Cerebellar nuclear complex (tissue), 1 donor: ENCODE measurements at regions not wholly inside any gene's neighbourhood (a gene's known extent, or its start where the extent isn't known, plus 50 kb on each side); places are given as distances from the start of the nearest gene placed in this dataset.
"Not testable (repeated sequence)": the region's sequence is repeated elsewhere in the genome, so short reads cannot be mapped to it uniquely, and the experiment has no call there.

Experiments
- DNase-seq, 2 experiments: peaks; one replicate each; lab custom pipeline; 2025; lab: John Stamatoyannopoulos, UW

GRCh38 chr16:88185976-88186888, 196.5 kb upstream of the ZNF469 start:
- not testable (repeated sequence) for DNase-seq

DNA sequence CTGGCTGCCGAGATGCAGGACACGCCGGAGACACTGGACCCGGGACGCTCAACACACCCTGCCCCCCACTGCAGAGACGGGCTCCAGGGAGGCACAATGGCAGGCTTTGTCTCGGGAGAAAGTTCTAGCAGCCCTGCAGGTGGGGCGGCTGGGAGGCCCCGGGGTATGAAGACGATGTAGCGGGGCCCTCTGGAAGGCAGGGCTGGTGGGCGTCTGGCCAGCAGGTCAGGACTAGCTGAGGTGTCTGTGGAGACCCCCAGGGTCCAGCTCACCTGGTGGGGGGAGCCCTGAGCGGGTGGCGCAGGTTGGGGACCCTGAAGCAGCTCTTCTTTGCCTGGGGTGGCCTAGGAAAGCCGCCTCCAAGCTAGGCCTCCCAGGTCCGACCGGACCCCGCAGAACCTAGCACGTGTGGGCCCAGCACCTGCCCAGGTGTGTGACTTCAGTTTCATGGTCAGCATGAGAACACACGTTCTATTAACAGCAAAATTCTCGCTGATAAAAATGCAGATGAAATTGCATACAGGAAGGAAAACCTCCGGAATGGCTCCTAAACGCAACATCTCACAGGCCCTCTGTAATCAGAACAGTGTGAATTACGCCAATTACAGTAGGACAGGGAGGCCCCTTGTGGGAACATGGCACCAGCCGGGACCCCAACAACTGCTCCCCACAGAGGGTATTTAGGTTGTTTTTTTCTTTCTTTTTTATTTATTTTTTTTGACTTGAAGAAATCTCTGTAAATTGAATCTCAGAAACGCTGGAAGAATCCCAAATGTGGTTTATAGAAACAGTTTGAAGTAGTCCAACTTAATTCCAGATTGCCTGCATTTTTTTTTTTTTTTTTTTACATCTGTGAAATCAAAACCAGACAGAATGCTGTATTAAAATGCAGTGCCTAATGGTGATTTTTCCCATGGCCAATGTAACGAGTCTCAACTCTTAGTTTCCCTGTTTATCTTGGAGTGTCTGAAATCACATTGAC, 195.6 kb upstream of the ZNF469 start:
- not testable (repeated sequence) for DNase-seq

DNA sequence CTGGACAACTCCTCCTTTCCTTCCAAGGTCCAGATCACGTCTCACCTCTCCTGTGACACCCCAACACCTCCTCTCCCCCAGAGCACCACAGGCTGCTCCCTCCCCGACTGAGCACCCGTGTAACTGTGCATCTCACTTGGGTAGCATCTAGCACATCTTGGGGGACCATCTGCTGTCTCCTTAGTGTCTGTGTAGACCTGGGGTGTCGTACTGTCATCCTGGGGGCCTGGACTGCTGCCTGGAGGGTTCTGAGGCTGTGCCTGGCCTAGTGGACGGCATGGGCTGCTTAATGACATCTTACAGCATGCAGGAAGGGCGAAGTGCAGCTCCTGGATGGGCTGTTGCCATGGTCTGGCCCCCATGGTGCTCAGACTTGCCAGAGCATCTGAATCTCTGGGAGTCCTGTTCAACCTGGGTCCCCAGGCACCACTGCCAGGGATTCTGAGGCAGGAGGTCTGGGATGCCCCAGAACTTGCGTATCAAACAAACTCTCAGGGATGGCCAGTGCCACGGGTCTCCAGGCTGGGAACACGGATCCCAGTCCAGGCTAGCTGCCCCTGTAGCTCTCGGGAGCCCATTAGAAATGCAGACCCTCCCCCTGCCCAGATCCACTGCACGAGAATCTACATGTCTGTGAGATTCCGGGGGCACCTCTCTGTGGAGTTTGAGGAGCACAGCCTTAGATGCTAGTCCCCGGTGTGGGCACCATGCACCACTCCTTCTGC, 194.4 kb upstream of the ZNF469 start:
- DNase-seq: not testable (repeated sequence)

GRCh38 chr16:88190592-88191095, 192.1 kb upstream of the ZNF469 start:
- DNase-seq: not testable (repeated sequence)

DNA sequence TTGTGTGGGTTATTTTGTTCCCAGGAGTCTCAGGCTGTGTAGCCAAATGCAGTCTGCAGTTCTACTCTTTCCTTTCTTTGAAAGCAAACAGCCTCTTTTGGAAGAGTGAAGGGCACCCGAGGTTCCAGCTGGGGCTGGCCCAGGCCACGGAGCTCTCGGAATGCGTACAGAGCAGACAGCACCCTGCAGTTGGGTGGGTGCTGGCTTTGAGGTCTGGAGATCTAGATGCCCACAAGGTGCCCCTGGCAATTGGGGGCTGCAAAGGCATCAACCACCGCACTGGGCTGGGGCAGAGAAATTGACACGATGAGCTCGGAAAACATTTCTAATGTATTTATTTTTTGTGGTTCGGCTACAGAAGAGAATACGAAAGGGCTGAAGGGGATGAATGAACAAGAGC, 191.6 kb upstream of the ZNF469 start:
- DNase-seq: not testable (repeated sequence)

DNA sequence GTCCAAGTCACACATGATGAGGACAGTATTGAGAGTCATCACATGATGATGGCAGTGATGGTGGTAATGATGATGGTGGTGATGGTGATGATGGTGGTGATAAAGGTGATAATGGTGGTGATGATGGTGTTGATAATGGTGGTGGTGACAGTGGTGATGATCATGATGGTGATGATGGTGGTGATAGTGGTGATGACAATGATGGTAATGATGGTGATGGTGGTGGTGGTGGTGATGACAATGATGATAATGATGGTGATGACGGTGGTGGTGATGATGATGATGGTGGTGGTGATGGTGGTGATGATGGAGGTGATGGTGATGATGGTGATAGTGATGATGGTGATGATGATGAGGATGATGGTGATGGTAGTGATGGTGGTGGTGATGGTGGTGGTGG, 190.2 kb upstream of the ZNF469 start:
- DNase-seq: no peak

- not testable (repeated sequence) for DNase-seq
These were observed 188.9 kb upstream of the ZNF469 start for GRCh38 chr16:88193706-88194396.

DNA sequence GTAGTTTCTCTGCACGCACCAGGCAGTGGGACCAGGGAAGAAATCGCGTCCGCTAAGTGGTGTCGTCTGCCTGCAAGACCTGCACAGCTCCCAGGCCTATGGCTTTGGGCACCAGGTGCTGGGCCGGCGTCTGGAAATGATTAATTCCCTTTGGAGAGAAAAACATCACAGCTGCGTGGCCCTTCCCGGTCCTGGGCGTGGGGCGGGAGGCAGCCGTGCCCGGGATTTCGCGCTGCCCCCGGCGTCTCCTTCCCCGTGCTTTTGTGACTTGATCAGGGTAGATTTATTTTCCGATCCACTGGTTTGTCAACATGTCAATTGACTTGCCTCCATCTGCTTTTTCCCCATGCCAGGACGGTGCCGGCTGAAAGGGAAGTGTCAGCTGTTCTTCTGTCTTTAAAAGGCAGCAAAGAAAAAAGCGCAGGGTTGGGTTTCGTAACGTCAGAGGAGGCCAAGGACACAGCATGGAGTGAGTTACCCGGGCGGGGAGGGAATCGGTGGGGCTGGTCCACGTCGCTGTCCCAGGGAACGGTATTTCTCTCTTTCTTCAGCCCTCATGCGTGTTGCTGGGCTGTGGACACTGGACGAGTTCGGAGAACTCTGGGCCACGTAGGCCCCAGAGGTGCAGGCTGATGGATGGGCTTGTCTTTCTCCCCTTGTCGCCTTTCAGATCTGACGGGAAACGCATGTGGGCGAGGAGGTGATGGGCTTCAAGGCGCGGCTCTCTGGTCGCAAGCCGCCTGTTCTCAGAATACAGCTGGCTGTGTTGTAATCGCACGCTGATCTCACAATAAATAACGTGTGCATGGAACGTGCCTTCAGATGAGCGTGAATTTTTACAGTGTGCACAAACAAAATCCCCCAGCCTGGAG, 188.1 kb upstream of the ZNF469 start:
- DNase-seq: no peak

GRCh38 chr16:88195269-88195705, 187.5 kb upstream of the ZNF469 start:
- no peak for DNase-seq

DNA sequence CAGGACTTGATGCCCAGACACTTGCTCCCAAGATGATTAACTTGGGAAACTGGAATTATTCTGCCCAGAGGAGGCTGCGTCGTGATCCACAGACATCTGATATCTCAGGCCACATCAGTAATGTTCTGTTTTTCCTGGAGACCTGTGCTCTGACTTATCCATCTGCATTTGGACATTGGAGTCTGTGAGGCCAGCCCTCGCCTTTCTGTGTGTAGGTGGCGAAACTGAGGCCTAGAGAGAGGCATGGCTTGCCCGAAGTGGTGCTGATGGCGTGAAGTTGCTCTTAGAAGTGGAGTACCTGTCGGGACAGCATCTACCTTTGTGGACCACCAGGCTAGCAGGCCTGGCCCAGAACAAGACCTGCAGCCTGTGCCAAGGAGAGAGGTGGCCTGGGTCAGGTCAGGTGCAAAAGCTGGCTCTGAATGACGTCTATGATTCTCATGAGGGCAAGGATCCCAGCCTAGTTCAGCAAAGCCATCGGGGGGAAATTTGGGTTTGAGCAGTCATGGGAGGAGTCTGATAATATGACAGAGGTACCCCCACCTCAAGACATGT, 186.8 kb upstream of the ZNF469 start:
- no peak for DNase-seq

- DNase-seq: no peak
These were observed 186.0 kb upstream of the ZNF469 start for GRCh38 chr16:88196471-88197400.

DNA sequence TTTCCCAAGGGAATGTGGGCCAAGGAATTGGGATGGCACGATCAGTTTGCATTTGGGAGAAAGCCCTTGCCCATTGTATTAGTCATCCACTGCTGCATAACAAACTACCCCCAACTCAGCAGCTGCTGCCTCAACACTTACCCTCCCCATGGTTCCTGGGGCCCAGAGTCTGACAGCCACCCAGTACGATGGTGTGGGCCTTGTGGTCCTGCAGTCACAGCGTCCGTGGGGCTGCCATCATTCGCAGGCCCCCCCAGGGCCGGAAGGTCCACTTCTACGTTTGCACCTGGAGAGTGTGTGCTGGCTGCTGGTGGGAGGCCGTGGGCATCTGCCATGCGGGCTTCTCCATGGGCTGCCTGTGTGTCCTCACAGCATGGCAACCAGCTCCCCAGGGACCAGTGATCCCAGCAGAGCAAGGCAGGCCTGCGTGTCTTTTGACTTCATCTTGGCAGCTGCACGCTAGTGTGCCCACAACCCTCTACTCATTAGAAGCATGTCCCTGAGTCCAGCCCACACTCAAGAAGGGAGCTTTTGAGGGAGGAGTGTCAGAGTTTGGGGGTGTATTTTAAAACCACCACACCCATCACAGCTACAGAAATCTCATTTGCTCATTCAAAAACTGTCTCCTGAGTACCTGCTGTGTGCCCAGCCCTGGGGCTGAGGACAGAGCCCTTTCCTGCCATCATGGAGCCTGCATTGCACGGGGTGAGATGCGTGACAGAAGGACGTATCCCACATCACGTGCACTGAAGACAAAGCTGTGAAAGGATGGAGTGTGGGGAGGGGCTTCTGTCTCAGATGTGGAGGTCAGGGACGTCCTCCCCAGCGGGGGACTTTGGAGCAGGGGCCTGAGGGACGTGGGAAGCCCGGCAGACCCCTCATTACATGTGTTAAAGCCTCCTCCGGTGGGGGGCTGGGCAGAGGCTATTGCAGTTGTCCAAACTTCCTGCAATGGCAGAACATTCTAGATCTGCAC, 185.0 kb upstream of the ZNF469 start:
- no peak for DNase-seq

- not testable (repeated sequence) for DNase-seq
These were observed 184.1 kb upstream of the ZNF469 start for GRCh38 chr16:88198457-88199295.

DNA sequence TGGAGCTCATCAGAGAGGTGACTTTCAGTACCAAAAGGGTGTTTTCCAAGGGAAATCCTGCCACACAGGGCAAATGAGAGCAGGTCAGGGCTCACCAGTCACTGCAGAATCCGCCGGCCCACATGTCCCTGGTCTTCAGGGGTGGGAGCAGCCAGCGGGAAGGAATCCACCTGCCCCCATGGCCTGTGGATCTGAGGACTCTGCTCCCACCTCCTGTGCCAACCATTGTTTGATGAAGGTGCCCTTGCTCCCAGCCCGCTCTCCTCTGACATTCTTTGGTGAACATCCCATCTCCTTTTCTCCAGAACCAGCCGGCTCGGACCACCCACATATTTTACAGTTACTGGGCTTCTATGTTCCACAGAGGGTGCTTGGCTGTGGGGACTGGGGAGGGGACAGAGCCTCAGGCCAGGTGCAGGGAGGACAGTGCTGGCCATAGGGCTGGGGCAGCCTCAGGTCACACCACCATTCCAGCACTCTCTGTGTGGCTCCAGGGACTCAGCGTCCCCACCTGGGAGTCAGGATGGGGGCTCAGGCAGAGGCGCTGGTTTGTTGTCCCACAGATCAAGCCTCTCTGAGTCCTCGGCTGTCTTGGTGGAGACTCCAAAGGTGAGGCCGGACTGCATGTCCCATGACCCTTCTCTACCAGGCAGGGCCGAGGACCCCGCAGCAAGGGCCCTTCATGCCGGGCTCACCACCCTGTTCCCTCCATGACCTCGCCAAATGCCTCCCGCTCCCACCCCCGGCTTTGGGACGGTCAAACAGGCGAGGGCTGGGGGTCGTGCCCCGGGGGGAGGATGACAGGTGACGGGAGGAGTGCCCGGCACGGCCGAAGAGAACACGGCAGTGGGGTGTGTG, 183.2 kb upstream of the ZNF469 start:
- DNase-seq: not testable (repeated sequence)

GRCh38 chr16:88200154-88200895, 182.4 kb upstream of the ZNF469 start:
- DNase-seq: peak in 1 of 2 experiments; percentile 7
